ENCODE measurements at regions not wholly inside any gene's neighbourhood (a gene's known extent, or its start where the extent isn't known, plus 50 kb on each side); places are given as distances from the start of the nearest gene placed in this dataset.

DNA sequence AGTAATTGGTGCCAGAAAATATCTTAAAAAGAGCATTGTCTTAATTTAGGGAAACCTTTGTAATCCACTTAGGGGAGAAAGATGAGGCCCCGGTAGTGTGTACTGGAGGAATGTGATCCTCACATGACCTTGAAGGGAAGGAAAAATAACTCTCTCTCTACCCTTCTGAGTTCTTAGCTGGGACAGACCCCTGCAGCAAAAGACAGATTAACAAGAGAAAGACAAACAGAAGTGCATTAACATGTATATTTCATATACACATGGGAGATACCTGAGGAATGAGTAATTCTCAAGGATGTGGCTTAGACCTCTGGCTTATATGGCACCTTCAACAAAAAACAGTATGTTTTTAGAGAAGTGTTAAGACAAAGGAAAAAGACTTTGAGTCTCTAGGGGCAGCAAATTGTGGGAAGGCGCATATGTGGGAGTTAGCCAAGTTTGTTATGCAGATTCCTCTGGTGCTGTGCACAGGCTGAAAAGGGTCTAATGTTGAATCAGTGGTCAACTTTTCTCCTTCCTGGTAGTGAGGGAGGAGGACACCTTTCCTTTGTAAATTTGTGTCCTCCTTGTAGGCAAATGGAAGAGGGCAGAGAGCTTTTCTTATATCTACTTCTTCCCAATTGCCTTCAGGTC lies 138.8 kb downstream of the LRRC70 start:
- TF ChIP-seq, protein P1, sequence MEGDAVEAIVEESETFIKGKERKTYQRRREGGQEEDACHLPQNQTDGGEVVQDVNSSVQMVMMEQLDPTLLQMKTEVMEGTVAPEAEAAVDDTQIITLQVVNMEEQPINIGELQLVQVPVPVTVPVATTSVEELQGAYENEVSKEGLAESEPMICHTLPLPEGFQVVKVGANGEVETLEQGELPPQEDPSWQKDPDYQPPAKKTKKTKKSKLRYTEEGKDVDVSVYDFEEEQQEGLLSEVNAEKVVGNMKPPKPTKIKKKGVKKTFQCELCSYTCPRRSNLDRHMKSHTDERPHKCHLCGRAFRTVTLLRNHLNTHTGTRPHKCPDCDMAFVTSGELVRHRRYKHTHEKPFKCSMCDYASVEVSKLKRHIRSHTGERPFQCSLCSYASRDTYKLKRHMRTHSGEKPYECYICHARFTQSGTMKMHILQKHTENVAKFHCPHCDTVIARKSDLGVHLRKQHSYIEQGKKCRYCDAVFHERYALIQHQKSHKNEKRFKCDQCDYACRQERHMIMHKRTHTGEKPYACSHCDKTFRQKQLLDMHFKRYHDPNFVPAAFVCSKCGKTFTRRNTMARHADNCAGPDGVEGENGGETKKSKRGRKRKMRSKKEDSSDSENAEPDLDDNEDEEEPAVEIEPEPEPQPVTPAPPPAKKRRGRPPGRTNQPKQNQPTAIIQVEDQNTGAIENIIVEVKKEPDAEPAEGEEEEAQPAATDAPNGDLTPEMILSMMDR (IDR thresholded peaks at IDR 0.05; ENCODE audit: low read length) = no peak
- TF ChIP-seq EZH2phosphoT487 (IDR thresholded peaks at IDR 0.05; ENCODE audit: low read length) (no peak), EZH2 (optimal IDR thresholded peaks at IDR 0.05; ENCODE audit: low read depth, low read length) (no peak)
